PFSK-1 (cell line): ENCODE measurements at regions not wholly inside any gene's neighbourhood (a gene's known extent, or its start where the extent isn't known, plus 50 kb on each side); places are given as distances from the start of the nearest gene placed in this dataset.

Experiments used
- FOXP2 ChIP-seq: optimal IDR thresholded peaks from 2 replicates; pipeline ENCODE3; 2011; ENCODE audit warnings: borderline replicate concordance, control low read depth, inconsistent platforms; ENCODE audit not compliant: insufficient read depth; ENCODE audit errors: extremely low read length, extremely low read depth
- POLR2AphosphoS5 ChIP-seq: IDR thresholded peaks from 2 replicates; pipeline ENCODE4 v1.6.1; 2012; ENCODE audit warnings: low read depth, mild to moderate bottlenecking, control low read depth, low read length, moderate library complexity
- REST ChIP-seq, 2 experiments: IDR thresholded peaks; 2 replicates each; pipeline versions ENCODE4 v1.6.1 to v1.8.0; 2011 to 2012; ENCODE audit warnings: low read depth in 2 of 2, low read length in 2 of 2, control low read depth in 1 of 2, inconsistent platforms in 1 of 2, mild to moderate bottlenecking in 1 of 2, moderate library complexity in 1 of 2; ENCODE audit not compliant: insufficient read depth in 1 of 2
- SIN3A ChIP-seq: IDR thresholded peaks from 2 replicates; pipeline ENCODE4 v1.6.1; 2012; ENCODE audit warnings: mild to moderate bottlenecking, low read length, moderate library complexity, borderline replicate concordance; ENCODE audit not compliant: insufficient read depth
- TAF1 ChIP-seq: IDR thresholded peaks from 2 replicates; pipeline ENCODE4 v1.6.1; 2012; ENCODE audit warnings: low read length, control low read depth, borderline replicate concordance; ENCODE audit not compliant: insufficient read depth

- TF ChIP-seq TAF1 (no peak), SIN3A (no peak), FOXP2 (no peak), REST (IDR thresholded peaks at IDR 0.05; ENCODE audit: insufficient read depth in 1 of 2, low read depth in 2 of 2, low read length in 2 of 2) (no peak), POLR2AphosphoS5 (no peak)
These were observed 451.8 kb downstream of the SUCLA2 start for GRCh38 chr13:47549219-47549752.

- no peak for TF ChIP-seq TAF1
- no peak for TF ChIP-seq POLR2AphosphoS5
- no peak for TF ChIP-seq REST (IDR thresholded peaks at IDR 0.05; ENCODE audit: insufficient read depth in 1 of 2, low read depth in 2 of 2, low read length in 2 of 2)
- no peak for TF ChIP-seq FOXP2
- no peak for TF ChIP-seq SIN3A
These were observed 452.7 kb downstream of the SUCLA2 start for GRCh38 chr13:47548294-47548840.

GRCh38 chr13:47546391-47547225, 454.5 kb downstream of the SUCLA2 start:
- TF ChIP-seq SIN3A = no peak
- no peak for TF ChIP-seq TAF1

DNA sequence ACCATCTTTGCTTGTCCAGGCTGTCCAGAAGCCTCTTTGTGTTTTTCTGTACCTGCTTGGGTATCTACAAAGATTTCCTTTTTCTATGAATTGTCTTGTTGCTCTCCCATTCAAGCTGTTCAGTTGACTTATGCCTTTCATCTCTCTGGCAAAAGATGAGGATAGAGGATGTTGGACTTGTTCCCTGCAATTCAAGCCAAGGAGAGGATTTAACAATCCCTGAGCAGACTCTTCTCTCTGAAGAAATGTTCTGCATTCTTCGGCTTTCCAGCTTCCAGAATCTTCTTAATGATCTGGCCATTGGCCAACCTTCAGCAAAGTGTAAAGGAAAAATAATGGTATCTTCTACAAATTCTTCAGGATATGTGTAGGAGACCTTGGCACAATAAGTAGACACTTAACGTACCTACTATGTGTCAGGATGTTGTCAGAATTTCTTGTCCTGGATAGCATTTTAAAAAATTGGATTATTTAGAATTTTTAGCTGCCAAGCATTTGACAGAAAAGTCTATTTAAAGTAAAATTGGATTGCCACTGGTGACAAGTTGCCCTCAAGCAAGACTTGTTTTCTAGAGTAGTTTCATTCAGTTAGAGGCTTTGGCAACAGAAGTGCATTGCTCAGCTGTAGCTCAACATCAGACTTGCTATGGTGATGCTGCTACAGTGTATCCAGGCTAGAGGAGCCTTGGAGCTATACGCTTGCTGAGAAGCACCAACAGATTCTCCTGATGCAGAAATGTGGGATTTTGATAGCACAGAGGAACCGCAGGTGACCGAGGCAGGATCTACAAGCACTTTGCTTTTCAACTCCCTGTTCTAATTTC, 455.7 kb downstream of the SUCLA2 start:
- TF ChIP-seq FOXP2 (no peak), REST (IDR thresholded peaks at IDR 0.05; ENCODE audit: insufficient read depth in 1 of 2, low read depth in 2 of 2, low read length in 2 of 2) (no peak), POLR2AphosphoS5 (no peak), TAF1 (no peak), SIN3A (no peak)

GRCh38 chr13:47539317-47539716, 461.8 kb downstream of the SUCLA2 start:
- no peak for TF ChIP-seq TAF1
- no peak for TF ChIP-seq SIN3A
